ENCODE measurements at regions not wholly inside any gene's neighbourhood (a gene's known extent, or its start where the extent isn't known, plus 50 kb on each side); places are given as distances from the start of the nearest gene placed in this dataset.

DNA sequence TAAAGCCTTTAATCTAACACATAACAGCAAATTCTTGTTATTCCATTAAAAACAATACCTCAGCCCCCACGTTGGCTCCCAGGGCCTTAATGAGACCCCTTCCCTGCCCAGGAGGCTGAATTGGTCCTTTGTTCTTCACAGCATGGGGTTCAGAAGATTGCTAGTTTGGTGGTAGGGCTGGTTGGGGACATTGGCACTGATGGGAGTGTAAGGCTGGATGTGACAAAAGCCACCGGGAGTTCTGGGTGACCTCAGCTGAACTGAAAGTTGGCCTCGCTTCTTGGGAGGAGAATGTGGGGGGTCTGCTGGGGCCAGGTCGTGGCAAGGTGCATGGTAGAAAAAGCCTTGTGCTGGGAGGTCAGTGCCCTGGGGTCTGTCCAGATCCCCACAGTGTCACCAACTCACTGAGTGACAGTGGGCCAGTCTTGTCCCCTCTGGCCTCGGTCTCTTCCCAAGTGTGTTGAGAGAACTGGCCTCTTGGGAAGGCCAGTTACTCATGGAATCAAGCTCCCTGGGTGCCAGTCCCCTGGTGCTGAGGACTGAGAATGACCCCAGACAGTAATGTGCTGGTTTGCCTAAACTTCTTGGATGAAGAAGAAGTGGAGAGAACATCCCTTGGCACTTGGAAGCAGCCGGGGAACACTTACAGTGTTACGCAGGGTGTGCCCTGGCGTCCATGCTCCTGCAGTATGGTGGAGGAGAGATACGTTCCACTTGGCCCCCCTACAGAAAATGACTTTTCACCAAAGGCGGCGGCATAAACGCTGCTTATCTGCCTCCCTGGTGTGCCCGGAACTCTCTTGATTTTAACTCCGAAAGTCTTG, 283.7 kb upstream of the RTL1 start:
- DNase-seq (ENCODE audit: low read depth in 4 of 4, low spot score in 2 of 4): no peak

DNA sequence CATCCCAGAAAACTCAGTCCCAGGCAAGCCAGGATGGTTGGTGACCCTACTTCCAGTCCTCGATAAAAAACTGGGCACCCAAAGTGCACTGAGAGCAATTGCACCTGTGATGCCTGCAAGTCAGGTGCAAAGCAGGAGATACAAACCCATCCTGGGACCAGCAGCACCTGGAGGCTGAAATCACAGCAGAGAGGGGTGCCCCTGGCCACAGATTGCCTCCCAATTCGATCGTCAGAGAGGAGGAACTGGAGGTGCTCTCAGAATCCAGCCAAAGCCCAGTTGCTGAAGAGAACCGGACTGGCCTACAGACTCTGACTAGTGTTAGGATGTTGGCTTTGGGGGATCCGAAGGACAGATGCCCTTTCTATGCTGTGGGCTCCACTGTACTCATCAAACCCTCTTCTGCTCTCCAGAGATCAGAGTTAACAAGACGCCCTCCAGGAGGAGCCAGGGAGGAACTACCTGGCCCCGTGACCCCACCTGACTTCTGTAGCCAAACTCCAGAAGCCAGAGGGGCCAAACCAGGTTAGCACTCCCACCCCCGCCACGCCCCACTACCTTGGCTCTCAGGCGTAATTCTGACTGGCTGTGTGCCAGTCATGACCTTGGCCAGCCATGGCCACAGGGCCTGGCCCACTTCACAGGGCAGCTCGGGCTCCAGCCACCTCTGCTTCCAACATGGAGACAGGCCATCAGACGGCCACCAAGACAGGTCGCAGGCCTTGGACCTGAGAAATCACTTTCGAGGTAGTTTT, 284.5 kb upstream of the RTL1 start:
- no peak for DNase-seq (ENCODE audit: low read depth in 4 of 4, low spot score in 2 of 4)

DNA sequence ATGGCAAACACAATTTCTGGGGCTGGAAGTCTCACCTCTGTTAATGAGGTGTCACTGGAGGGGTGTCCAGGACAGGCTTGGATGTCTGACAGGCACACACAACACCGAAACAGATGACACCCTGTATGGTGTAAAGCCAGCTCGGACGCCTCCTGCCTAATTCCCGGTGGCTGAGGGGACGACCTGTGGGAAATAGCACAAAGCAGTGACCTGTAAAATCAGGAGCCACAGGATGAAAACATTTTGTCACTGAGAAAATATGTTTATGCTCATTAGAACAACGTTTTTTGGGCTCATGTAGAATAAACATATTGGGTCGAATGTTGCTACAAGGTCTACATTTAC, 285.0 kb upstream of the RTL1 start:
- DNase-seq (ENCODE audit: low read depth in 4 of 4, low spot score in 2 of 4): no peak

DNA sequence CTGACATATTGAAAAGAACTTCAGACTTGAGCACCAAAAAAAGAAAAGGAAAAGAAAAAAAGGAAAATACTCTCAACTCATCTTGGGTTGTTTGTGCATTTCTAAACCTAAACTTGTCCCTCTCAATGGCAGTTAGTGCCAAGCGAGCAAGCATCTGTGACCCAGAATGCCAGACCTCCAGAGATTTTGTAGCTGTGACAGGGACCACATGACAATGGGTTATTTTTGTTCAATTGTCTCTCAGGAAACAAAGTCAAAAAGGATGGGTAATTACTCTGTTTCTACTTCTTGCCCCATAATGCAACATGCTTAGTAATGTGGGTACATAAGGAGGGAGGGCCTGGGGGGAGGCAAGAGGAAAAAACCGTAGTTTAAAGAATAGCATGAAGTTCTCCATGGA, 285.7 kb upstream of the RTL1 start:
- DNase-seq (ENCODE audit: low read depth in 4 of 4, low spot score in 2 of 4): no peak

DNA sequence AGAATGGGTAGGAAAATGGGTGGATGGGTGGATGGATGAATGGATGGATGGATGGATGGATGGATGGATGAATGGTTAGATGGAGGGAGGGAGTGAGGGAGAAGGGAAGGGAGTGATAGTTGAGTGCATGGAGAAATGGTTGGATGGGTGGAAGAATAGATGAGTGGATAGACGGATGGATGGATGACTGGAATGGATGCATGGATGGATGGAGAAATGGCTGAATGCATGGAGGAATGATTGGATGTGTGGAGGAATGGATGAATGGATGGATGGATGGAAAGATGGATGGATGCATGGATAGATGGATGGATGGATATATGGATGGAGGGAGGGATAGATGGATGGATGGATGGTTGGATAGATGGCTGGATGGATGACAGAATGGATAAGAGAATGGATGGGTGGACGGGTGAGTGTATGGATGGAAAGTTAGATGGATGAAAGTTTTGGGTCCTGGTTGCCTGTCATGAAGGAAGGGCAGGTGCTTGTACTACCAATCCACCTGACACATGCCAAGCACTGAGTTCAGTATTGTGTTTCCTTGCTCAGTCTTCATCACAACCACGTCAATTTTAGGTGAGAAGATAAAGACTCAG, 286.5 kb upstream of the RTL1 start:
- DNase-seq (ENCODE audit: low read depth in 4 of 4, low spot score in 2 of 4): no peak

DNA sequence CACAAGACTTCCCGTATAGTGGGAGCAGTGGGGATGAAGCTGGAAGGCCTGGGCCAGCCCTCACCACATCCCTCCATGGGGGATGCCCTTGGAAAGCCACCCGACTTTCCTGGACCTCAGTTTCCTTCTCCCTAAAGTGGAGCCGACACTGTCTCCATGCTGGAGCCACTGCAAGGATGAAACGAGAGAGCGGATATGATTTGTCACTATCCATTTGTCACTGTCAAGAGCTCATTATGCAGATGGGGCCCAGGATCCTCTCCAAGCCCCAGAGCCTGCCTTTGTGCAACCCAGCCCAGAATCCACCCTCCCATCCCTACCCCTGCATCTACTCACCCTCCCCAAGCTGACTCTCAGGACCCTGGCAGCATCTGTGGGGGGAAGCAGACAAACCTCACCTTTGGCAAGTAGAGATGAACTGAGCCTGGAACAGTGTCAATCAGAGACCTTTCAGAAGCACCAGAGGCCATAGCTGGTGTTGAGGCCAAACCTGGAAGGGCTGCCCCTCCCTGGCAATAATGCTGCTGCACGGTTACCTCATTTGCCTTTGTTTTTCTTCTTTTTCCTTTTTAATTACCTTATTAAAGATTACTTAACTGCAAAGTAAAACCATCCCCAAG, 287.7 kb upstream of the RTL1 start:
- DNase-seq (ENCODE audit: low read depth in 4 of 4, low spot score in 2 of 4): no peak

DNA sequence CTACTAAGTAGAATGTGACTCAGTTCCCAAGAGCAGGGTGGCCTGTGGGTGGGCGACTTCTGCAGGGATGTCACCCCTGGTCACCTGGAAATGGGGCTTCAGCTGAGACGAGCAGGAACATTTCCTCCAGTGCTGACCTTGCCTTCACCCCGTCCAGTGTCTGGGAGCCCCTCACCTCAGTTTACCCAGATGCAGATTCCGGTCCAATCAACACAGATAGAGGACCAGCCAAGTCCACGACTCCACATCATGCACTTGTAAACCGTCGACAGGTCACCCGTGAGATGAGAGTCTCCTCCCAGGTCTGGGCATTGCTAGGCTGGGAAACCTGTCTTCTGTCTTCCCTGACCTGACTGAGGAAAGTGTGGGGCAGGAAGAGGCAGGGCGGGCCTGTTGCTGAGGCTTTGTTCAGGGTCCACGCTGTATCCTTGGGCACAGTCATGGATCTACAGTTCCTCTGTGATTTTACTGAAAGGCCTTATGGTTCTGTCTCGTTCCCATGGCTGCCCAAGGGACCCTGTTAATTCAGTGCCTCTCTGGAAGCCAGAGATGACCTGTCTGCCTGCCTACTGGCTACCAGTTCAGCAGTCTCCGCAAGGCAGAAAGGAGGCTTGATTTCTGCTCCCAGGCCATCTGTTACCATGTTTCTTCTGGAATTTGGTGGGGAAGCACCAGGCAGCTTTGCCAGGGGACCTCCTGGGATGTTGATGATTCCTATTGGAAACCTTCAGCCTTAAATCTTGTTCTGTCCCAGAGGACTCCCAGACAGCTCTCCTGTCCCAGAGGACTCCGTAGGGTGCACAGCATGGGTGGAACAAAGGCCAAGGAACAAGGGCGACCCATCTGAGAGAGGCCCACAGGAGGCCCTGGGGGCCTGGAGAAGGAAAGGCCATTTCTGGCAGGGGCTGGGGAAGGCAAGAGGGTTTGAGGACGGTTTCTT, 288.5 kb upstream of the RTL1 start:
- DNase-seq (ENCODE audit: low read depth in 4 of 4, low spot score in 2 of 4): no peak

DNA sequence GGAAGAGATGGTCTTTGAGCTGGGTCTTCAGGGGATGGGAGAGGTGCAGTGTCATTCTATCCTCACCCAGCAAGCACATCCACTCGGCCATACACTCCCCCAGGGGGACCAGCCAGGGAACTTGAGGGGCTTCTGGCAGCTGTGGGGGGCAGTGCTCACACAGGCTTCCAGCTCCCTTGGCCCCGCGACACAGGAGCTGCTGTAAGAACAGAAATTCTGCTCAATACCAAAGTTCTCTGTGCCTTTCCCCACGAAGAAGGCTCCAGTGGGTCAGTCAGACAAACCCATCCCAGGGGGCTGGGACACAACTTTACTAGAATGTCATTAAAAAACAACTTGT, 289.1 kb upstream of the RTL1 start:
- no peak for DNase-seq (ENCODE audit: low read depth in 4 of 4, low spot score in 2 of 4)

DNA sequence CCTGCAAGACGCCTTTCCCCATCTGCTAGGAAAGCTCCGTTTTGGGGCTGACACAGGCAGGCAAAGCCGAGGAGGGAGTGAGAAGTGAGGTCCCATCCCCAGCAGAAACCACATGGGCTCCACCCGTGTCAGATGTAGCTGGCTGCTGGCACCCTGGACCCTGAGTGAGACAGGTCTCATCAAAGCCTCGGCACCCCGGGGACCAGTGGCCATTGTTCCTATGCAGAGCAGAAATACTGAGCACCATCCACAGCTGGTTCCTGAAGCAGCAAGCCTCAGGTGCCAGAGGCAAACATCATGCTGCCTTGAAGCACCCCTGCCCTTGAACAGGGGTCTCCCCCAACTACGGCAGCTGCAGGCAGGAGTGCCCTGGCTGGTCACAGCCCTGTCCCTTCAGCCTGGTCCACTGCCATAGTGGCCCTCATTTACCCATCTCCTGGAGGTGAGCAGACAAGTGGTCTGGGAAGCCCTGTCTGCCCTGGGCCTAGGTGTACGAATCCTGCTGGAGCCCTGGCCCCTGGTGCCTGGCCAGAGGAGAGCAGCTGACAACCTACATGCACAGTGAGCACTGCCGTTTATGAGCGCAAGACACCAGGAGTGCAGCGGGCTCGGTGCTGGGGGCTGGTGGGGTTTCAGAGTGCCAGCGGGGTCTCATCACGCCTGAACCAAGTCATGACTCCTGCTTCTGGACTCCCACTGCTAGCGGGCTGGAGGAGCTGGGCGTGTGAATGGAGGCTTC, 289.8 kb upstream of the RTL1 start:
- DNase-seq (ENCODE audit: low read depth in 4 of 4, low spot score in 2 of 4): no peak

DNA sequence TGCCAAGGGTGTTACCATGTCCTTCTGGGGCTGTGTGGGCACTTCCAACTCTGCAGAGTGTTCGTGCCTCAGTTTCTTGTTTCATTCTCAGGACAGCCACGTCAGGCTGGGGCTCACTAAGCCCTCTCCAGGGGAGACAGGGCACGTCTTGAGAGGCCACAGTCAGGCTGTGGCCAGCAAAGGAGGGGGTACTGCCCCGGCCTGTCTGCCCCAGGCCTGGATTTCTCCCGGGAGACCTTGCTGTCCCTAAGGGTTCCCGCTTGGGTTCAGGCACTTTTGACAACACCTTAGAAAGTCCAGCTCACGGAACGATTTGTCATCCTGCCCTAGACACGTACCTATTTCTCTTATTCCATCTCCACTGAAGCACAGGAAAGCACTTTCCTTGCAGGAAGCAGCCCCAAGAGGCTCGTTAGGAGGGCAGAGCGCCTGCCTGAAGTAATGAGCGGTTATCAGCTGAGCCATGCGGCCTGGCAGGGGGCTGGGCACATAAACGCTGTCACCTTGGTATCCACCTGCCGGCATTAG, 290.4 kb upstream of the RTL1 start:
- DNase-seq (ENCODE audit: low read depth in 4 of 4, low spot score in 2 of 4): no peak

DNA sequence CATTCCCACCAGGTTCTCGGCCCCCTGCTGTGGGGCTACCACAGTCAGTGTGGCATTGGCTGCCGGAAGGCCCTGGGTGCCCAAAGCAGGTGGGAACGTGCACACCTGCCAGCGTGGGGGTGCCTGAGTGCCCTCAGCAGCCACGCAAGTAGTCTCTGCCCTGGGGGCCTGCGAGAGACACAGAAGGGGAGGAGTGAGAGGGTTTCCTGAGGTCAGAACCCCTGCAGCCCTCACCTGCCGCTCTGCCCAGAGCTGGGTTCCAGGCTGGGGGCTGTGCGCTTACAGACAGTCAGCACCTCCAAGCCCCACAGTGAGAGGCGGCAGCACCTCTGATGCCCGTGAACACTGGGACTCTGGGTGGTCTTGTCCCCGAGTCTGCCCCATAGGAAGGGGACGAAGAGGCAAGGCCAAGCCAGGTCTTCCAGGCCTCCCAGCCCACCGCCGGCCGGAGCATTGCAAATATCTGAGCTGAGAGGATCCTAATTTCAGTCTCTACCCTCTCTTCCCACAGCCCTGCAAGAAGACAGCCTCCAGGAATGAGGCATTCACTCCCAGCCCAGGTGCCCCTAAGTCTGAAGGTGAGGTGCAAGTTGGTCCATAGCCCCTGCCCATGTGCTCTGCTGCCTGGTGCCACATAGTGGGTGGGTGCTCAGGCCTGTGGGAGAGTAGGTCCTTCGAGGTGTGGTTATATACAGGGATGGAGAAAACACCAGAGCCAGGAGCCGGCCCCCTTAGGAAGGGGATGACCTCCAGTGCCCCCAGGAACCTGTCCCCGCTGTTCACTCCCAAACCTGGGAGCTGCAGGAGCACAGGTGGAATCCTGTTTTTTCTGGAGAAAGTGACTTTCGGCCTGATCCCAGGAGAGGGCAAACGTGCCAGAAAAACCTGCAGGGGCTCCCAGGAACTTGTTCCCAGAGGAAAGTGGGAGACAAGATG, 291.1 kb upstream of the RTL1 start:
- no peak for DNase-seq (ENCODE audit: low read depth in 4 of 4, low spot score in 2 of 4)

DNA sequence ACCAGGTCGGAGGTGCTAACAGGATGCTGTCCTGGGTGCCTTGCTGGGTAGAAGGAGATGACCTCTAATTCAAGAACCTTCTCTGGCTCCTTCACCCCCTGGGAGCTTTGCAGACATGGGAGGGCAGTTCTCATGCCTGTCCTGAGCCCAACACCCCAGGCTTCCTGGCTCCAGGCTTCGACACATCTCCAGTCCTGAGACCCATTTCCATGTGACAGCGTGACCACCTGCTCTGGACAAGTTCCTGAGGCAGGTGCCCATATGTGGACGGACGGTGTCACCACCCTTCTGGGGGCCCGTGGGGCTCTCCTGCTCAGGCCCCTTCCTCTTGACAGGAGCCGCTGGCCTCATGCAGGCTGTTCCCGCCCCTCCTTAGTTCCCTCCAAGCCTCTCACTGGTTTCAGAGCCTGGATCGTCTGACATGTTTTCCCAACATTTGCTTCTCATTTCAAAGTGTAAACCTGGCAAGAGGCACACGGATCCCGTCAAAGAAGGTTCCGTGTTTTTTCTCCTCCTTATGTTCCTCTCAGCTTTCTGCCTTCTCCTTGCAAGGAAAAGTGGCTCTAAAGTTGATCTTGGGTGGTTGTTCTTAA, 291.9 kb upstream of the RTL1 start:
- DNase-seq (ENCODE audit: low read depth in 4 of 4, low spot score in 2 of 4): no peak

DNA sequence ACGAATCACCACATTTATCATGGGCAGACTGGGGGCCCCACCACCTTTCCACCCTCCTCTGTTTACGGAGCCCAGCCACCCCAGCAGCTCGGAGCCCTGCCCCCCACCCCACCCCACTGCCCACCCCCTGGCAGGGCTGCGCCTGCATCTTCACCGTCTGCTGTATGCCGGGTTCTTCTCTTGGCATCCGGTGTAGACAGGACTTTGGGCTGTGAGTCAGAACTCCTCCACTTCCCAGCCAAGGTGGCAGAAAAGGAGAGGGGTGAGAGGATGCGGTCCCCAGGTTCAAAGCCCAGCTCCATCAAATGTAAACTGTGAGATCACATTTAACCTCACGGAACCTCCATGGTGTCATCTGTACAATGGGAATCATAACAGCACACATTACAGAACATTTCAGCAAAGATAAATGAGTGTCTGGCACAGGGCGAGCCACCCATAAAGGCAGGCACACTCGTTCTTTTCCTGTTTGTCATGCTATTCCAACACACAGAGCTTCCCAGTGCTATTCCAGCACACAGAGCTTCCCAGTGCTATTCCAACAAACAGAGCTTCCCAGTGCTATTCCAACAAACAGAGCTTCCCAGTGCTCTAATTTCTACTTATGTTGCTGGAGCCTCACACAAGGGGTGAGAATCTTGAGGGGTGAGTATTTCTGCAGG, 292.7 kb upstream of the RTL1 start:
- no peak for DNase-seq (ENCODE audit: low read depth in 4 of 4, low spot score in 2 of 4)

DNA sequence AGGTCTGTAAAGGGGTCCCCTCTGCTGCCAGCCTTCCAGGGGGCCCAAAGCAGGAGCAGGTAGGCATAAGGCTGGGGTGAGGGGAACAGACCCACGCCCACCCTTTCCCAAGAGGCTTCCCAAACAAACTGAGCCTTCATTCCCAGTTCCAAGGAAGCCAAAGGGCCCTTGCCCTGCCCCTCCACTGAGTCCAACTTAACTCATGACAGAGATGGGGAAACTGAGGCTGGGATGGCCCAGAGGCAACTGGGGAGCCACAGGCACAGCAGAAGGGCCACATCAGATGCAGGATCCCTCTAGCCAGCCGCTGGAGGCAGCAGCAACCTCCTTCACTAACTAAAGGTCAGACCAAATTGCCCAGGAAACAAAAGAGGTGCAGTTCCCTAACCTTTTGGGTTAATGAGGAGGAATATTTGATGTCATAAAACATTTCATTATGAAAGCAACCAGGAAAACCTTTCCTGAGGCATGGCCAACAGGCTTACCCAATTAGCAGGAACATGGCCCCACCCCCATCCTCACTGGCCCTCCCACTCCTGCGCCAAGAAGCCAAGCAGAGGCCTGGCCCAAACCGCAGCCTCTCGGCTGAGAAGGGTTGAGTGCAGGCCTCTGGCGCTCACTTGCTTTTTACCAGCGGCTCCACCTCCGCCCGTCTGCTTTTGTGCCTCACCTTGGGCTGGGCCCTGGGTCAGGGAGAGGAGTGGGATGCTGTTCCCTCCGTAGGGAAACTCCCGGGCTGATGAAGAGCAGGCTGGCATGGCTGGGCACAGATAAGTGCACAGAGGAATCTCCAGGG, 293.5 kb upstream of the RTL1 start:
- DNase-seq (ENCODE audit: low read depth in 4 of 4, low spot score in 2 of 4): no peak

DNA sequence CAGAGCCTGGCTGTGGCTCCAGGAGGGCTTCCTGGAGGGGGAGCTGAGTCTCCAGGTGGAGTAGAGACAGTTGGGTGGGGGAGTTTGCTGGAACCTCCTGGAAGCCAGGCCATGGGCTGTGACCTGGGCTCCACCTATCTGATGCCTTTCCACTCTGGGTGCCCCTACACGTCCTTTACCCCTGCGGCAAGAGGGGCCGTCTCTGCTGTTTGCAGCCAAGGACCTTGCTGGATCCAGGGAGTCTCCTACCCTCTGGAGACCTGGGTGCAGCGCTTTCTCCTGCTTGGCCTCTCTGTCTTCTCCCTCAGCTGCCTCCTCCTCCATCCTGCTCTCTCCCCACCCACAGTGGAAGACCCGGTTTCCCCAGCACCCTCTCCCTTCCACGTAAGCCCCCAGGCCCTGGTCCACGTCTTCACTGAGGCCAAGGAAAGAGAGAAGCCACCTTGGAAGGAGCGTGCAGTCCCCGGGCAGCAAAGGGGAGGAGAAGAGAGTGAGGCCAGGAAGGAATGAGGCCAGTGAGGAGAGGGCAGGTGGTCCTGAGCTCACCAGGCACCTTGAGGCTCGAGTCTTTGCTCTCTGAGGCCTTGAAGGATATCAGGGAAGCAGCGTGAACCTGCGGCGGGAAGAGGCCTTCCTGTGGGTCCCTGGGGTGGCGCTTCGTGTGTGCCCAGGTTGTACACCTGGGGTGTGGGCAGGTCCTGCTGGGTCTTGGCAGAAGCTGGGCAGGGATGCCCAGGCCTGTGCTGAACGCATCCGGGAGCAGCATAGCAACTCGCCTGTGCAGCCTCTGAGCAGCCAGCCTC, 294.3 kb upstream of the RTL1 start:
- DNase-seq (ENCODE audit: low read depth in 4 of 4, low spot score in 2 of 4): no peak

Measured in left renal cortex interstitium (tissue), 4 donors.